ENCODE measurements at regions not wholly inside any gene's neighbourhood (a gene's known extent, or its start where the extent isn't known, plus 50 kb on each side); places are given as distances from the start of the nearest gene placed in this dataset.

DNA sequence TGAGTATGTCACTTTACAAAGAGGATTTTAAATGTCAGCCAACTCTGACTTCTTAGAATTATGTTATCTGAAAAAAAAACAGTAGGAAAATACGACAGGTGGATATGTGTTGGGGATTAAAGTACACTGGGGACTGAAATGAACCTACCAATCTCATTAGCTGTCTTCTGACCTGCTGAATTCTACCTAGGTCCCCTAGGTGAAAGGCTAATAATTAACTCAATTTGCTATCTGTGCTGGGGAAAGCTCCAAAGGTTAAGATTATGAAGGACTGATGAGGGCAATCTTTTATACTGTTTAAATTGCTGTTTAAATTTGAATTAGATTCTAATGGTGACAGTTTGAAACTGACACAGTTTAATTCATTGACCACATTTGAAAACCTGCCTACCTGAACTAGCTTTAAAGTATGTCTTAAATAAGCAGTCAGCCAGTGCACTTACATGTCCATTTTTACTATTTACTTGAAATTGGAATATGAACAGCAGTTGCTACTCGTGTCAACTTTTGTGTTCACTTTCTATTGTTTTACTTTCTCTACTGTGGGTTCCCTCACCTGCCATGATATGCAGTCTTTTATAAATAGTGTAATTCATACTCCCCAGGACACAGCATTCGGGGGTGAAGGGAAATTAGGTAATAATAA lies 977.3 kb downstream of the C4orf33 start:
- H3K79me2 ChIP-seq (replicated peaks; ENCODE audit: insufficient read depth, low read length) = no peaks in the 10 kb centered on the region
- no peaks in the 10 kb centered on the region for H4K20me1 ChIP-seq (ENCODE audit: insufficient read depth)
- no peak overlapping the region for H3K27ac ChIP-seq (ENCODE audit: low read length)
- H3K27me3 ChIP-seq (ENCODE audit: insufficient read depth, low read depth, low read length) = no peaks in the 10 kb centered on the region
- no peaks in the 10 kb centered on the region for H3K9me3 ChIP-seq (ENCODE audit: low read length)
- H2AFZ ChIP-seq (ENCODE audit: low read depth, low read length) = no peak overlapping the region
- H3K9me2 ChIP-seq (ENCODE audit: insufficient read depth, low read length) = no peaks in the 10 kb centered on the region
- no peaks in the 10 kb centered on the region for H3K36me3 ChIP-seq (ENCODE audit: insufficient read depth, low read length)
- no peak overlapping the region for H3K4me2 ChIP-seq (ENCODE audit: low read length)
- H3K4me3 ChIP-seq (ENCODE audit: low read length) = no peak overlapping the region
- H3F3A ChIP-seq (ENCODE audit: insufficient read depth, low read length, poor library complexity, severe bottlenecking) = no peaks in the 10 kb centered on the region
- no peak overlapping the region for H3K9ac ChIP-seq (ENCODE audit: low read length)
- TF ChIP-seq RAD21 (conservative IDR thresholded peaks at IDR 0.05) (no peak), EP300 (conservative IDR thresholded peaks at IDR 0.05; ENCODE audit: poor library complexity, severe bottlenecking) (no peak), EZH2 (IDR thresholded peaks at IDR 0.05; ENCODE audit: borderline replicate concordance, insufficient read depth, low read length, poor library complexity, severe bottlenecking) (no peak), SMC3 (conservative IDR thresholded peaks at IDR 0.05; ENCODE audit: poor library complexity) (no peak), CTCF (IDR thresholded peaks at IDR 0.05; ENCODE audit: poor library complexity, severe bottlenecking) (no peak), TAF1 (IDR thresholded peaks at IDR 0.05; ENCODE audit: low read depth) (no peak), MXI1 (conservative IDR thresholded peaks at IDR 0.05; ENCODE audit: poor library complexity, severe bottlenecking) (no peak), POLR2AphosphoS5 (IDR thresholded peaks at IDR 0.05) (no peak)

GRCh38 chr4:130074096-130074495 lies 978.1 kb downstream of the C4orf33 start:
- Histone ChIP-seq H2AFZ (ENCODE audit: low read depth, low read length) (no peak overlapping the region), H3K9ac (ENCODE audit: low read length) (no peak overlapping the region), H3K79me2 (replicated peaks; ENCODE audit: insufficient read depth, low read length) (no peaks in the 10 kb centered on the region), H3K36me3 (ENCODE audit: insufficient read depth, low read length) (no peaks in the 10 kb centered on the region), H3K27ac (ENCODE audit: low read length) (no peak overlapping the region), H4K20me1 (ENCODE audit: insufficient read depth) (no peaks in the 10 kb centered on the region), H3K9me2 (ENCODE audit: insufficient read depth, low read length) (no peaks in the 10 kb centered on the region), H3K4me2 (ENCODE audit: low read length) (no peak overlapping the region), H3K9me3 (ENCODE audit: low read length) (no peaks in the 10 kb centered on the region), H3K27me3 (ENCODE audit: insufficient read depth, low read depth, low read length) (no peaks in the 10 kb centered on the region), H3F3A (ENCODE audit: insufficient read depth, low read length, poor library complexity, severe bottlenecking) (no peaks in the 10 kb centered on the region), H3K4me3 (ENCODE audit: low read length) (no peak overlapping the region)
- TF ChIP-seq POLR2AphosphoS5 (IDR thresholded peaks at IDR 0.05) (no peak), EP300 (conservative IDR thresholded peaks at IDR 0.05; ENCODE audit: poor library complexity, severe bottlenecking) (no peak), CTCF (IDR thresholded peaks at IDR 0.05; ENCODE audit: poor library complexity, severe bottlenecking) (no peak), MXI1 (conservative IDR thresholded peaks at IDR 0.05; ENCODE audit: poor library complexity, severe bottlenecking) (no peak), EZH2 (IDR thresholded peaks at IDR 0.05; ENCODE audit: borderline replicate concordance, insufficient read depth, low read length, poor library complexity, severe bottlenecking) (no peak), SMC3 (conservative IDR thresholded peaks at IDR 0.05; ENCODE audit: poor library complexity) (no peak), RAD21 (conservative IDR thresholded peaks at IDR 0.05) (no peak), TAF1 (IDR thresholded peaks at IDR 0.05; ENCODE audit: low read depth) (no peak)
- TF ChIP-seq, protein P1, sequence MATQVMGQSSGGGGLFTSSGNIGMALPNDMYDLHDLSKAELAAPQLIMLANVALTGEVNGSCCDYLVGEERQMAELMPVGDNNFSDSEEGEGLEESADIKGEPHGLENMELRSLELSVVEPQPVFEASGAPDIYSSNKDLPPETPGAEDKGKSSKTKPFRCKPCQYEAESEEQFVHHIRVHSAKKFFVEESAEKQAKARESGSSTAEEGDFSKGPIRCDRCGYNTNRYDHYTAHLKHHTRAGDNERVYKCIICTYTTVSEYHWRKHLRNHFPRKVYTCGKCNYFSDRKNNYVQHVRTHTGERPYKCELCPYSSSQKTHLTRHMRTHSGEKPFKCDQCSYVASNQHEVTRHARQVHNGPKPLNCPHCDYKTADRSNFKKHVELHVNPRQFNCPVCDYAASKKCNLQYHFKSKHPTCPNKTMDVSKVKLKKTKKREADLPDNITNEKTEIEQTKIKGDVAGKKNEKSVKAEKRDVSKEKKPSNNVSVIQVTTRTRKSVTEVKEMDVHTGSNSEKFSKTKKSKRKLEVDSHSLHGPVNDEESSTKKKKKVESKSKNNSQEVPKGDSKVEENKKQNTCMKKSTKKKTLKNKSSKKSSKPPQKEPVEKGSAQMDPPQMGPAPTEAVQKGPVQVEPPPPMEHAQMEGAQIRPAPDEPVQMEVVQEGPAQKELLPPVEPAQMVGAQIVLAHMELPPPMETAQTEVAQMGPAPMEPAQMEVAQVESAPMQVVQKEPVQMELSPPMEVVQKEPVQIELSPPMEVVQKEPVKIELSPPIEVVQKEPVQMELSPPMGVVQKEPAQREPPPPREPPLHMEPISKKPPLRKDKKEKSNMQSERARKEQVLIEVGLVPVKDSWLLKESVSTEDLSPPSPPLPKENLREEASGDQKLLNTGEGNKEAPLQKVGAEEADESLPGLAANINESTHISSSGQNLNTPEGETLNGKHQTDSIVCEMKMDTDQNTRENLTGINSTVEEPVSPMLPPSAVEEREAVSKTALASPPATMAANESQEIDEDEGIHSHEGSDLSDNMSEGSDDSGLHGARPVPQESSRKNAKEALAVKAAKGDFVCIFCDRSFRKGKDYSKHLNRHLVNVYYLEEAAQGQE (IDR thresholded peaks at IDR 0.05; ENCODE audit: borderline replicate concordance) = no peak

All from neural cell (in vitro differentiated cells).